Heart left ventricle (tissue), 16 donors: ENCODE measurements at regions not wholly inside any gene's neighbourhood (a gene's known extent, or its start where the extent isn't known, plus 50 kb on each side); places are given as distances from the start of the nearest gene placed in this dataset.
"Not testable (repeated sequence)": the region's sequence is repeated elsewhere in the genome, so short reads cannot be mapped to it uniquely, and the experiment has no call there.

Experiments used
- ATAC-seq, 4 donors: fragments of 200-7000 bp; cut with Tn5 transposase; one replicate each; pipeline ENCODE4 v1.9.1; 2020 to 2022; ENCODE audit warnings: moderate library complexity in 4 of 4, mild to moderate bottlenecking in 3 of 4, moderate number of reproducible peaks in 1 of 4
- DNase-seq, 5 donors: peaks; one replicate each; pipeline ENCODE4 v3.0.0-alpha.2; 2020
- H3K27ac ChIP-seq, 12 donors: fragments of 200-600 bp; sonication (generic) in 4 of 12; one replicate each; pipeline versions ENCODE4 v1.5.0 to v1.8.0; 2016 to 2022; ENCODE audit warnings: mild to moderate bottlenecking in 2 of 12
- H3K27me3 ChIP-seq, 9 donors: fragments of 200-600 bp; sonication (generic) in 2 of 9; one replicate each; pipeline versions ENCODE4 v1.5.1 to v1.8.0; 2016 to 2022; ENCODE audit warnings: mild to moderate bottlenecking in 3 of 9
- H3K36me3 ChIP-seq, 9 donors: fragments of 200-600 bp; sonication (generic) in 2 of 9; one replicate each; pipeline versions ENCODE4 v1.5.0 to v1.8.0; 2018 to 2022; ENCODE audit warnings: mild to moderate bottlenecking in 2 of 9
- H3K4me1 ChIP-seq, 12 donors: fragments of 200-600 bp; sonication (generic) in 4 of 12; one replicate each; pipeline versions ENCODE4 v1.5.0 to v1.8.0; 2016 to 2022; ENCODE audit warnings: mild to moderate bottlenecking in 3 of 12
- H3K4me3 ChIP-seq, 12 donors: fragments of 200-600 bp; sonication (generic) in 4 of 12; one replicate each; pipeline versions ENCODE4 v1.5.0 to v1.8.0; 2017 to 2022; ENCODE audit warnings: mild to moderate bottlenecking in 9 of 12, moderate library complexity in 4 of 12
- H3K9me3 ChIP-seq, 12 donors: fragments of 200-600 bp; sonication (generic) in 4 of 12; one replicate each; pipeline versions ENCODE4 v1.5.0 to v1.8.0; 2016 to 2022; ENCODE audit warnings: mild to moderate bottlenecking in 1 of 12
- POLR2A ChIP-seq, 2 donors: fragments of 450-650 bp; IDR thresholded peaks; one replicate each; pipeline ENCODE4 v1.6.1; 2017; ENCODE audit warnings: antibody characterized with exemption in 2 of 2, mild to moderate bottlenecking in 2 of 2, moderate library complexity in 2 of 2
- WGBS, 4 donors: extraction: QIAGEN DNeasy Blood & Tissue Kit in 2 of 4; methylation state at CpG; one replicate each; pipeline versions ENCODE4 v1.1.5 to v1.1.7; 2013 to 2018; 5-methylcytosine and 5-hydroxymethylcytosine counted together
- intact Hi-C, 10 donors: fragments of 100-400 bp; cut with DNase I; formaldehyde crosslinking; loops; one replicate each; pipeline versions ENCODE4 v1.11.1 to v1.14.2; 2022
- TF ChIP-seq, protein P1 (sequence below), 12 donors: fragments of 200-600 bp; sonication (generic) in 4 of 12; IDR thresholded peaks; one replicate each; pipeline versions ENCODE4 v1.5.0 to v1.8.0; 2018 to 2022; ENCODE audit warnings: antibody characterized with exemption in 12 of 12, mild to moderate bottlenecking in 5 of 12
- donor health status: ischemic (EF 13 %, LVEDD 7.1; RV severe dilation, severe dysfunction).
- donor health status: healthy with polysubstance abuse.
- donor health status: DM: no; HTN: yes; CAD: no.
- donor health status: DM: no; HTN: no; CAD: no.
- donor health status: ischemic (EF 25% LVEDD 6.9; RV normal size, moderate dysfunction).
- donor health status: ischemic (EF 25% LVEDD 5.7; RV mildly dilated, moderate dysfunction).
- donor health status: healthy.
- donor health status: DM: yes; HTN: yes; CAD: no.
- donor health status: ischemic (EF 35%, LVEDD 5.7; RV mildly dilated, moderate dysfunction).
- donor health status: nonischemic (EF 11% LVEDD 7.7; RV severe dilation, severe dysfunction).
- donor health status: DM: yes; HTN: yes; CAD: no.
- donor health status: PGD.
- donor health status: ischemic (EF 29% LVEDD 5.4; RV normal size, mild dysfunction).
- donor health status: nonischemic (EF 23%, LVEDD 6.1; RV moderate dilation, normal function).

- H3K4me1 ChIP-seq = no peaks in the 10 kb centered on the region
- intact Hi-C loops = no loop called here
- 87 to 93% (median 89%) methylated on average over 5 of the region's 5 CpGs for WGBS, 4 donors
- ATAC-seq = no peak
- no peaks in the 10 kb centered on the region for H3K27me3 ChIP-seq
- DNase-seq = no peak
- H3K27ac ChIP-seq = no peak overlapping the region
- no peaks in the 10 kb centered on the region for H3K36me3 ChIP-seq
- H3K4me3 ChIP-seq = no peak overlapping the region
- no peaks in the 10 kb centered on the region for H3K9me3 ChIP-seq
- TF ChIP-seq POLR2A (IDR thresholded peaks at IDR 0.05) = no peak
- TF ChIP-seq, protein P1, sequence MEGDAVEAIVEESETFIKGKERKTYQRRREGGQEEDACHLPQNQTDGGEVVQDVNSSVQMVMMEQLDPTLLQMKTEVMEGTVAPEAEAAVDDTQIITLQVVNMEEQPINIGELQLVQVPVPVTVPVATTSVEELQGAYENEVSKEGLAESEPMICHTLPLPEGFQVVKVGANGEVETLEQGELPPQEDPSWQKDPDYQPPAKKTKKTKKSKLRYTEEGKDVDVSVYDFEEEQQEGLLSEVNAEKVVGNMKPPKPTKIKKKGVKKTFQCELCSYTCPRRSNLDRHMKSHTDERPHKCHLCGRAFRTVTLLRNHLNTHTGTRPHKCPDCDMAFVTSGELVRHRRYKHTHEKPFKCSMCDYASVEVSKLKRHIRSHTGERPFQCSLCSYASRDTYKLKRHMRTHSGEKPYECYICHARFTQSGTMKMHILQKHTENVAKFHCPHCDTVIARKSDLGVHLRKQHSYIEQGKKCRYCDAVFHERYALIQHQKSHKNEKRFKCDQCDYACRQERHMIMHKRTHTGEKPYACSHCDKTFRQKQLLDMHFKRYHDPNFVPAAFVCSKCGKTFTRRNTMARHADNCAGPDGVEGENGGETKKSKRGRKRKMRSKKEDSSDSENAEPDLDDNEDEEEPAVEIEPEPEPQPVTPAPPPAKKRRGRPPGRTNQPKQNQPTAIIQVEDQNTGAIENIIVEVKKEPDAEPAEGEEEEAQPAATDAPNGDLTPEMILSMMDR (IDR thresholded peaks at IDR 0.05) = no peak
These were observed 139.4 kb downstream of the SKIDA1 start for GRCh38 chr10:21385996-21386585.

GRCh38 chr10:21385536-21385935, 139.9 kb downstream of the SKIDA1 start:
- H3K36me3 ChIP-seq = no peaks in the 10 kb centered on the region
- TF ChIP-seq, protein P1 (IDR thresholded peaks at IDR 0.05) = no peak
- TF ChIP-seq POLR2A (IDR thresholded peaks at IDR 0.05) = no peak
- WGBS, 4 donors = 65 to 73% (median 72%) methylated on average over 1 of the region's 1 CpG
- no peak for DNase-seq
- no peak overlapping the region for H3K27ac ChIP-seq
- H3K27me3 ChIP-seq = no peaks in the 10 kb centered on the region
- H3K9me3 ChIP-seq = no peaks in the 10 kb centered on the region
- no peak overlapping the region for H3K4me3 ChIP-seq
- H3K4me1 ChIP-seq = no peaks in the 10 kb centered on the region
- no peak for ATAC-seq
- intact Hi-C loops = no loop called here

DNA sequence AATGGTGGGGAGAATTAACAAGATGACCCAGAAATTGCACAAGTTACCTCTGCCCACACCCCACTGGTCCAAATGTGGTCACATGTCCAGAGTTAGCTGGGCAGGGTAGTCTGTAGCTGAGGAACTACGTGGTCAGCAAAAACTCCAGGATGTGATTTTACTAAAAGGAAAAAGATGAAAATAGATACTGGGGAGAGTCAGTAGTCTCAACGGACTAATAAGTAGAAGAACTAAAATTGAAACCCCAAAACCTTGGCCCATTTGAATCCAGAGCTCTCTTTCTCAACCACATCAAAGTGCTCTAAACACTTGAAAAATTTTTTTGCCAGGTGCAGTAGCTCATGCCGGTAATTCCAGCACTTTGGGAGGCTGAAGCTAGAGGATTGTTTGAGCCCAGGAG, 146.3 kb downstream of the SKIDA1 start:
- WGBS, 4 donors = 63 to 74% (median 68%) methylated on average over 3 of the region's 3 CpGs
- intact Hi-C loops = loop anchor here in 1 of 10 donors (10.0 kb wide), 2 partner anchors 56 to 94 kb away; no protein-coding TSS in a partner anchor
- Histone ChIP-seq H3K4me1 (no peaks in the 10 kb centered on the region), H3K27me3 (no peaks in the 10 kb centered on the region), H3K27ac (no peak overlapping the region), H3K36me3 (no peaks in the 10 kb centered on the region), H3K9me3 (no peaks in the 10 kb centered on the region), H3K4me3 (no peak overlapping the region)
- TF ChIP-seq, protein P1 (IDR thresholded peaks at IDR 0.05) = no peak
- TF ChIP-seq POLR2A (IDR thresholded peaks at IDR 0.05) = no peak
- DNase-seq (no peak), ATAC-seq (no peak)

- peaks cover 0 to 13% (median 8%) of the 10 kb centered on the region in 12 donors for H3K4me1 ChIP-seq
- H3K36me3 ChIP-seq, DNase-seq, H3K27me3 ChIP-seq, H3K4me3 ChIP-seq, H3K9me3 ChIP-seq, ATAC-seq, H3K27ac ChIP-seq: not testable (repeated sequence)
- WGBS, 4 donors = 88 to 95% (median 91%) methylated on average over 2 of the region's 2 CpGs
- intact Hi-C loops = loop anchor here in 1 of 10 donors (10.0 kb wide), 2 partner anchors 60 to 90 kb away; no protein-coding TSS in a partner anchor
These were observed 150.2 kb downstream of the SKIDA1 start for GRCh38 chr10:21375274-21375673.

DNA sequence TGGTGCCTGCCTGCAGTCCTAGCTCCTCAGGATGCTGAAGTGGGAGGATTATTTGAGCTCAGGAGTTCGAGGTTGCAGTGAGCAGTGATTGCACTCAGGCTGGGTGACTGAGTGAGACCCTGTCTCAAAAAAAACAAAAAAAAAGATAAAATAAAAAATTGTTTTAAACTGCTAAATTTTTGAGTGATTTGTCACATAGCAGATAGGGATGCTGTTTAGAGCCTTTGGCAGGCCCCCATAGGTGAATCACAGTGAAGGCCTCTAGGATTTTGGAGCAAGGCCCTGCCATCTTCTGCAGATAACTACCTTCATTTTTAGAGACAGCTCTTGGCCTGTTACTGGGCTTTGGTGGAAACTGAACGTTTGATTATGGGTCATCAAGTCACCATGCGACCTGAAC, 151.6 kb downstream of the SKIDA1 start:
- WGBS, 4 donors = 83 to 88% (median 86%) methylated on average over 3 of the region's 3 CpGs
- not testable (repeated sequence) for H3K36me3 ChIP-seq, H3K4me3 ChIP-seq

More for the DNA sequence above, 151.6 kb downstream of the SKIDA1 start:
- H3K4me1 ChIP-seq = peaks cover 0 to 20% (median 9%) of the 10 kb centered on the region in 12 donors
- not testable (repeated sequence) for H3K27ac ChIP-seq, H3K9me3 ChIP-seq, ATAC-seq, DNase-seq, H3K27me3 ChIP-seq
- intact Hi-C loops = loop anchor here in 1 of 10 donors (10.0 kb wide), 2 partner anchors 61 to 89 kb away; no protein-coding TSS in a partner anchor
